GM19238 (cell line): ENCODE measurements at regions not wholly inside any gene's neighbourhood (a gene's known extent, or its start where the extent isn't known, plus 50 kb on each side); places are given as distances from the start of the nearest gene placed in this dataset.
"Not testable (repeated sequence)": the region's sequence is repeated elsewhere in the genome, so short reads cannot be mapped to it uniquely, and the experiment has no call there.

Source experiments
- DNase-seq: peaks from one replicate; pipeline ENCODE4 v3.0.0; 2011; ENCODE audit warnings: low spot score; ENCODE audit not compliant: insufficient read length

- no peak for DNase-seq
Observed at GRCh38 chr4:156111686-156112085, 158.0 kb upstream of the CTSO start.

- DNase-seq: no peak
Observed at GRCh38 chr4:156109943-156110900, 156.6 kb upstream of the CTSO start.

GRCh38 chr4:156109087-156109486 lies 155.4 kb upstream of the CTSO start:
- DNase-seq: not testable (repeated sequence)

GRCh38 chr4:156103311-156103710 lies 149.6 kb upstream of the CTSO start:
- no peak for DNase-seq

GRCh38 chr4:156102411-156102810 lies 148.7 kb upstream of the CTSO start:
- no peak for DNase-seq

- no peak for DNase-seq
Observed at GRCh38 chr4:156101571-156101970, 147.9 kb upstream of the CTSO start.

GRCh38 chr4:156100651-156101050 lies 147.0 kb upstream of the CTSO start:
- no peak for DNase-seq

- DNase-seq: no peak
Observed at GRCh38 chr4:156098805-156099204, 145.1 kb upstream of the CTSO start.

- DNase-seq: no peak
Observed at GRCh38 chr4:156085100-156085499, 131.4 kb upstream of the CTSO start.

- DNase-seq: no peak
Observed at GRCh38 chr4:156084373-156084772, 130.7 kb upstream of the CTSO start.

GRCh38 chr4:156073976-156074375 lies 120.3 kb upstream of the CTSO start:
- DNase-seq: no peak

GRCh38 chr4:156060661-156061060 lies 107.0 kb upstream of the CTSO start:
- DNase-seq: no peak

- no peak for DNase-seq
Observed at GRCh38 chr4:156053174-156053573, 99.5 kb upstream of the CTSO start.

GRCh38 chr4:156052116-156052515 lies 98.5 kb upstream of the CTSO start:
- no peak for DNase-seq

GRCh38 chr4:156038772-156039171 lies 85.1 kb upstream of the CTSO start:
- no peak for DNase-seq

GRCh38 chr4:156036496-156036895 lies 82.8 kb upstream of the CTSO start:
- DNase-seq: no peak

- no peak for DNase-seq
Observed at GRCh38 chr4:156029691-156030090, 76.0 kb upstream of the CTSO start.

- no peak for DNase-seq
Observed at GRCh38 chr4:156021298-156021697, 67.6 kb upstream of the CTSO start.

- DNase-seq: no peak
Observed at GRCh38 chr4:156019246-156019645, 65.6 kb upstream of the CTSO start.

GRCh38 chr4:156018383-156018782 lies 64.7 kb upstream of the CTSO start:
- DNase-seq: no peak

GRCh38 chr4:156015781-156016180 lies 62.1 kb upstream of the CTSO start:
- no peak for DNase-seq

GRCh38 chr4:156006192-156006591 lies 52.5 kb upstream of the CTSO start:
- DNase-seq: no peak
